A549 (cell line): ENCODE measurements at regions not wholly inside any gene's neighbourhood (a gene's known extent, or its start where the extent isn't known, plus 50 kb on each side); places are given as distances from the start of the nearest gene placed in this dataset.

Experiments used
- EP300 ChIP-seq, 2 experiments: fragments of >200 bp; sonication (Bioruptor Twin); formaldehyde crosslinking; IDR thresholded peaks; 2 replicates in 1 of 2; 3 replicates in 1 of 2; pipeline ENCODE4 v1.6.1; 2016 to 2017
- KDM1A ChIP-seq: fragments of 200-600 bp; sonication (generic); IDR thresholded peaks from 2 replicates; pipeline ENCODE4 v1.6.1; 2016; ENCODE audit warnings: low read depth, mild to moderate bottlenecking
- MYC ChIP-seq: IDR thresholded peaks from 2 replicates; pipeline ENCODE4 v1.6.1; 2012; ENCODE audit warnings: mild to moderate bottlenecking, inconsistent platforms, low read length, improper control_type of control experiment, borderline replicate concordance
- POLR2A ChIP-seq: IDR thresholded peaks from 2 replicates; pipeline ENCODE4 v1.6.1; 2012; ENCODE audit warnings: mild to moderate bottlenecking, low read length
- TP53 ChIP-seq: fragments of 250-450 bp; sonication (Bioruptor Pico); IDR thresholded peaks from 2 replicates; pipeline ENCODE4 v1.5.0; 2021; ENCODE audit warnings: mild to moderate bottlenecking, moderate library complexity
- TF ChIP-seq, protein P1 (sequence below): IDR thresholded peaks from 2 replicates; pipeline ENCODE4 v1.6.1; 2012
- TF ChIP-seq, protein P2 (sequence below): fragments of >200 bp; sonication (Bioruptor Twin); formaldehyde crosslinking; IDR thresholded peaks from 3 replicates; pipeline ENCODE4 v1.5.1; 2016

- TF ChIP-seq, protein P1, sequence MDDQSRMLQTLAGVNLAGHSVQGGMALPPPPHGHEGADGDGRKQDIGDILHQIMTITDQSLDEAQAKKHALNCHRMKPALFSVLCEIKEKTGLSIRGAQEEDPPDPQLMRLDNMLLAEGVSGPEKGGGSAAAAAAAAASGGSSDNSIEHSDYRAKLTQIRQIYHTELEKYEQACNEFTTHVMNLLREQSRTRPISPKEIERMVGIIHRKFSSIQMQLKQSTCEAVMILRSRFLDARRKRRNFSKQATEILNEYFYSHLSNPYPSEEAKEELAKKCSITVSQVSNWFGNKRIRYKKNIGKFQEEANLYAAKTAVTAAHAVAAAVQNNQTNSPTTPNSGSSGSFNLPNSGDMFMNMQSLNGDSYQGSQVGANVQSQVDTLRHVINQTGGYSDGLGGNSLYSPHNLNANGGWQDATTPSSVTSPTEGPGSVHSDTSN = no peak
- no peak for TF ChIP-seq KDM1A
- TF ChIP-seq, protein P2, sequence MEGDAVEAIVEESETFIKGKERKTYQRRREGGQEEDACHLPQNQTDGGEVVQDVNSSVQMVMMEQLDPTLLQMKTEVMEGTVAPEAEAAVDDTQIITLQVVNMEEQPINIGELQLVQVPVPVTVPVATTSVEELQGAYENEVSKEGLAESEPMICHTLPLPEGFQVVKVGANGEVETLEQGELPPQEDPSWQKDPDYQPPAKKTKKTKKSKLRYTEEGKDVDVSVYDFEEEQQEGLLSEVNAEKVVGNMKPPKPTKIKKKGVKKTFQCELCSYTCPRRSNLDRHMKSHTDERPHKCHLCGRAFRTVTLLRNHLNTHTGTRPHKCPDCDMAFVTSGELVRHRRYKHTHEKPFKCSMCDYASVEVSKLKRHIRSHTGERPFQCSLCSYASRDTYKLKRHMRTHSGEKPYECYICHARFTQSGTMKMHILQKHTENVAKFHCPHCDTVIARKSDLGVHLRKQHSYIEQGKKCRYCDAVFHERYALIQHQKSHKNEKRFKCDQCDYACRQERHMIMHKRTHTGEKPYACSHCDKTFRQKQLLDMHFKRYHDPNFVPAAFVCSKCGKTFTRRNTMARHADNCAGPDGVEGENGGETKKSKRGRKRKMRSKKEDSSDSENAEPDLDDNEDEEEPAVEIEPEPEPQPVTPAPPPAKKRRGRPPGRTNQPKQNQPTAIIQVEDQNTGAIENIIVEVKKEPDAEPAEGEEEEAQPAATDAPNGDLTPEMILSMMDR = no peak
- TF ChIP-seq EP300 (IDR thresholded peaks at IDR 0.05) = no peak
- TF ChIP-seq POLR2A = no peak
- TF ChIP-seq TP53 (CRISPR knock-in tag) = no peak
- no peak for TF ChIP-seq MYC
Observed at GRCh38 chr13:60753641-60754040, 356.6 kb downstream of the TDRD3 start.
